Psoas muscle (tissue), 7 donors: ENCODE measurements at regions not wholly inside any gene's neighbourhood (a gene's known extent, or its start where the extent isn't known, plus 50 kb on each side); places are given as distances from the start of the nearest gene placed in this dataset.

Experiments
- ATAC-seq, 4 donors: fragments of 200-7000 bp; cut with Tn5 transposase; one replicate each; pipeline ENCODE4 v1.9.1; 2020; ENCODE audit warnings: moderate library complexity in 3 of 4, mild to moderate bottlenecking in 2 of 4
- DNase-seq, 2 donors: peaks; one replicate each; pipeline ENCODE4 v3.0.0-alpha.2; 2020
- H3K27ac ChIP-seq: fragments of 200-600 bp; one replicate; pipeline ENCODE4 v1.8.0; 2022
- H3K27me3 ChIP-seq, 3 donors: fragments of 200-600 bp in 1 of 3; one replicate each; pipeline versions ENCODE4 v1.6.1 to v1.8.0; 2013 to 2022; ENCODE audit warnings: low read length in 2 of 3, mild to moderate bottlenecking in 2 of 3, moderate library complexity in 1 of 3; ENCODE audit not compliant: insufficient read depth in 3 of 3
- H3K36me3 ChIP-seq, 2 donors: fragments of 200-600 bp in 1 of 2; one replicate each; pipeline versions ENCODE4 v1.6.1 to v1.8.0; 2013 to 2022; ENCODE audit warnings: low read depth in 1 of 2, mild to moderate bottlenecking in 1 of 2, moderate library complexity in 1 of 2; ENCODE audit not compliant: insufficient read depth in 1 of 2
- H3K4me1 ChIP-seq: fragments of 200-600 bp; one replicate; pipeline ENCODE4 v1.8.0; 2022
- H3K4me3 ChIP-seq: fragments of 200-600 bp; one replicate; pipeline ENCODE4 v1.8.0; 2022; ENCODE audit warnings: mild to moderate bottlenecking
- H3K9me3 ChIP-seq: fragments of 200-600 bp; one replicate; pipeline ENCODE4 v1.8.0; 2022
- CTCF ChIP-seq: fragments of 200-600 bp; IDR thresholded peaks from one replicate; pipeline ENCODE4 v1.8.0; 2022; ENCODE audit warnings: antibody characterized with exemption
- WGBS, 3 donors: extraction: QIAGEN DNeasy Blood & Tissue Kit; methylation state at CpG; one replicate each; pipeline versions ENCODE4 v1.1.6 to v1.1.7; 2013; 5-methylcytosine and 5-hydroxymethylcytosine counted together
- intact Hi-C, 2 donors: fragments of 100-400 bp; cut with DNase I; formaldehyde crosslinking; loops; one replicate each; pipeline versions ENCODE4 v1.11.0 to v1.14.2; 2022
- donor health status: healthy with polysubstance abuse.
- donor health status: DM: no; HTN: no; CAD: no; lungs with moderate emphysema.
- donor health status: Bipolar disorder and iron deficiency.
- donor health status: healthy.
- donor health status: DM: yes; HTN: yes; CAD: no.
- donor health status: DM: no; HTN: no; CAD: no.
- donor health status: DM: yes; HTN: yes; CAD: no.

GRCh38 chr9:96136992-96137670, 164.8 kb downstream of the HSD17B3 start:
- Histone ChIP-seq H3K27ac (no peak overlapping the region), H3K9me3 (no peaks in the 10 kb centered on the region), H3K4me3 (no peak overlapping the region), H3K27me3 (peaks cover 0 to 10% (median 8%) of the 10 kb centered on the region in 3 donors), H3K36me3 (no peaks in the 10 kb centered on the region), H3K4me1 (no peaks in the 10 kb centered on the region)
- DNase-seq (no peak), ATAC-seq (no peak)
- no peak for TF ChIP-seq CTCF
- intact Hi-C loops: no loop called here
- WGBS, 3 donors: 40 to 44% (median 40%) methylated on average over 8 of the region's 8 CpGs

GRCh38 chr9:96135753-96136290, 166.2 kb downstream of the HSD17B3 start:
- no peak overlapping the region for H3K27ac ChIP-seq
- no peaks in the 10 kb centered on the region for H3K4me1 ChIP-seq
- no peaks in the 10 kb centered on the region for H3K9me3 ChIP-seq
- no peaks in the 10 kb centered on the region for H3K36me3 ChIP-seq
- TF ChIP-seq CTCF: no peak
- peaks cover 0 to 7% (median 6%) of the 10 kb centered on the region in 3 donors for H3K27me3 ChIP-seq
- intact Hi-C loops: no loop called here
- DNase-seq: no peak
- no peak for ATAC-seq
- WGBS, 3 donors: 86 to 92% (median 91%) methylated on average over 3 of the region's 3 CpGs
- no peak overlapping the region for H3K4me3 ChIP-seq

- Histone ChIP-seq H3K4me3 (no peak overlapping the region), H3K27ac (no peak overlapping the region), H3K27me3 (peaks cover 0 to 3% (median under 1%) of the 10 kb centered on the region in 3 donors), H3K36me3 (no peaks in the 10 kb centered on the region), H3K4me1 (no peaks in the 10 kb centered on the region), H3K9me3 (no peaks in the 10 kb centered on the region)
- intact Hi-C loops: no loop called here
- DNase-seq (no peak), ATAC-seq (no peak)
- no peak for TF ChIP-seq CTCF
- WGBS, 3 donors: 68 to 74% (median 74%) methylated on average over 9 of the region's 9 CpGs
These were observed 166.8 kb downstream of the HSD17B3 start for GRCh38 chr9:96135076-96135752.

GRCh38 chr9:96133321-96134021, 168.5 kb downstream of the HSD17B3 start:
- no peak for TF ChIP-seq CTCF
- H3K27me3 ChIP-seq: peaks cover 0 to 3% (median 0%) of the 10 kb centered on the region in 3 donors
- intact Hi-C loops: no loop called here
- DNase-seq (no peak), ATAC-seq (no peak)
- H3K36me3 ChIP-seq: no peaks in the 10 kb centered on the region
- H3K4me1 ChIP-seq: no peaks in the 10 kb centered on the region
- H3K27ac ChIP-seq: no peak overlapping the region
- WGBS, 3 donors: 88 to 90% (median 89%) methylated on average over 6 of the region's 6 CpGs
- H3K9me3 ChIP-seq: no peaks in the 10 kb centered on the region
- H3K4me3 ChIP-seq: no peak overlapping the region
